ENCODE measurements at regions not wholly inside any gene's neighbourhood (a gene's known extent, or its start where the extent isn't known, plus 50 kb on each side); places are given as distances from the start of the nearest gene placed in this dataset.

GRCh38 chr12:93229494-93230325 lies 148.0 kb upstream of the NUDT4 start:
- WGBS (ENCODE audit: low lambda C conversion rate): 30% methylated on average over 6 of the region's 6 CpGs
- ChIA-PET CTCF (interaction anchor here (0.8 to 1.2 kb wide), 3 partner anchors 12 to 168 kb away, joined by 3 read pairs; no protein-coding TSS in a partner anchor), POLR2A (no interaction called here)
- H4K20me1 ChIP-seq (ENCODE audit: insufficient read depth): no peaks in the 10 kb centered on the region
- peak; percentile 62 for DNase-seq
- no peak overlapping the region for H3K4me3 ChIP-seq (ENCODE audit: low read depth in 2 of 2, low read length in 1 of 2)
- peaks cover 17% of the 10 kb centered on the region for H3K9me3 ChIP-seq
- no peaks in the 10 kb centered on the region for H3K27me3 ChIP-seq (ENCODE audit: insufficient read depth)
- H3K4me2 ChIP-seq: peak overlapping the region; percentile 59
- peaks cover 18% of the 10 kb centered on the region for H3F3A ChIP-seq (replicated peaks; ENCODE audit: insufficient read depth)
- H3K9ac ChIP-seq: peak overlapping the region; percentile 41; the same call in 1 of the 2 replicates
- peaks cover 0 to 6% of the 10 kb centered on the region in 2 experiments for H3K36me3 ChIP-seq (replicated peaks in 1 of 2; ENCODE audit: control insufficient read depth in 1 of 2, insufficient read depth in 2 of 2, low read length in 1 of 2)
- peak overlapping the region; percentile 66 to 97; a peak in 3 of 4 replicates for H3K27ac ChIP-seq (ENCODE audit: low read depth in 2 of 2, low read length in 1 of 2)
- H3K4me1 ChIP-seq (ENCODE audit: control insufficient read depth in 1 of 2, insufficient read depth in 2 of 2, low read depth in 1 of 2, low read length in 1 of 2): peaks cover 5 to 13% of the 10 kb centered on the region in 2 experiments
- no peaks in the 10 kb centered on the region for H3K79me2 ChIP-seq (ENCODE audit: insufficient read depth)
- H2AFZ ChIP-seq (ENCODE audit: low read depth): peak overlapping the region; percentile 71; the same call in 1 of the 2 replicates
- no peaks in the 10 kb centered on the region for H3K9me2 ChIP-seq
- peak; percentile 80; the same call in 1 of the 2 replicates for TF ChIP-seq FOXJ3 (CRISPR knock-in tag; IDR thresholded peaks at IDR 0.05)
- TF ChIP-seq FOXM1 (IDR thresholded peaks at IDR 0.05; ENCODE audit: low read depth): peak; percentile 95
- TF ChIP-seq USF1 (IDR thresholded peaks at IDR 0.05; ENCODE audit: borderline replicate concordance, low read depth): no peak
- TF ChIP-seq, protein P1, sequence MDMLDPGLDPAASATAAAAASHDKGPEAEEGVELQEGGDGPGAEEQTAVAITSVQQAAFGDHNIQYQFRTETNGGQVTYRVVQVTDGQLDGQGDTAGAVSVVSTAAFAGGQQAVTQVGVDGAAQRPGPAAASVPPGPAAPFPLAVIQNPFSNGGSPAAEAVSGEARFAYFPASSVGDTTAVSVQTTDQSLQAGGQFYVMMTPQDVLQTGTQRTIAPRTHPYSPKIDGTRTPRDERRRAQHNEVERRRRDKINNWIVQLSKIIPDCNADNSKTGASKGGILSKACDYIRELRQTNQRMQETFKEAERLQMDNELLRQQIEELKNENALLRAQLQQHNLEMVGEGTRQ (IDR thresholded peaks at IDR 0.05; ENCODE audit: borderline replicate concordance, low read depth, low read length): no peak
- TF ChIP-seq ELF1 (IDR thresholded peaks at IDR 0.05): no peak
- TF ChIP-seq, protein P2, sequence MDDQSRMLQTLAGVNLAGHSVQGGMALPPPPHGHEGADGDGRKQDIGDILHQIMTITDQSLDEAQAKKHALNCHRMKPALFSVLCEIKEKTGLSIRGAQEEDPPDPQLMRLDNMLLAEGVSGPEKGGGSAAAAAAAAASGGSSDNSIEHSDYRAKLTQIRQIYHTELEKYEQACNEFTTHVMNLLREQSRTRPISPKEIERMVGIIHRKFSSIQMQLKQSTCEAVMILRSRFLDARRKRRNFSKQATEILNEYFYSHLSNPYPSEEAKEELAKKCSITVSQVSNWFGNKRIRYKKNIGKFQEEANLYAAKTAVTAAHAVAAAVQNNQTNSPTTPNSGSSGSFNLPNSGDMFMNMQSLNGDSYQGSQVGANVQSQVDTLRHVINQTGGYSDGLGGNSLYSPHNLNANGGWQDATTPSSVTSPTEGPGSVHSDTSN (IDR thresholded peaks at IDR 0.05): peak; percentile 99
- no peak for TF ChIP-seq SMC3 (IDR thresholded peaks at IDR 0.05; ENCODE audit: low read depth, low read length)
- peak; percentile 16; the same call in 1 of the 2 replicates for TF ChIP-seq YY1 (IDR thresholded peaks at IDR 0.05; ENCODE audit: low read depth)
- TF ChIP-seq REST (IDR thresholded peaks at IDR 0.05; ENCODE audit: low read depth, low read length): 0 out of 2 replicates have a peak, but pooled peaks have one; percentile 27
- peak; percentile 99 for TF ChIP-seq GATA2 (CRISPR knock-in tag; IDR thresholded peaks at IDR 0.05)
- TF ChIP-seq, protein P3, sequence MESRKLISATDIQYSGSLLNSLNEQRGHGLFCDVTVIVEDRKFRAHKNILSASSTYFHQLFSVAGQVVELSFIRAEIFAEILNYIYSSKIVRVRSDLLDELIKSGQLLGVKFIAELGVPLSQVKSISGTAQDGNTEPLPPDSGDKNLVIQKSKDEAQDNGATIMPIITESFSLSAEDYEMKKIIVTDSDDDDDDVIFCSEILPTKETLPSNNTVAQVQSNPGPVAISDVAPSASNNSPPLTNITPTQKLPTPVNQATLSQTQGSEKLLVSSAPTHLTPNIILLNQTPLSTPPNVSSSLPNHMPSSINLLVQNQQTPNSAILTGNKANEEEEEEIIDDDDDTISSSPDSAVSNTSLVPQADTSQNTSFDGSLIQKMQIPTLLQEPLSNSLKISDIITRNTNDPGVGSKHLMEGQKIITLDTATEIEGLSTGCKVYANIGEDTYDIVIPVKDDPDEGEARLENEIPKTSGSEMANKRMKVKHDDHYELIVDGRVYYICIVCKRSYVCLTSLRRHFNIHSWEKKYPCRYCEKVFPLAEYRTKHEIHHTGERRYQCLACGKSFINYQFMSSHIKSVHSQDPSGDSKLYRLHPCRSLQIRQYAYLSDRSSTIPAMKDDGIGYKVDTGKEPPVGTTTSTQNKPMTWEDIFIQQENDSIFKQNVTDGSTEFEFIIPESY (IDR thresholded peaks at IDR 0.05; ENCODE audit: borderline replicate concordance, low read depth): peak; percentile 86; the same call in 1 of the 2 replicates
- no peak for TF ChIP-seq NRF1 (IDR thresholded peaks at IDR 0.05; ENCODE audit: low read depth, low read length)
- TF ChIP-seq NFIC (IDR thresholded peaks at IDR 0.05; ENCODE audit: borderline replicate concordance): peak; percentile 93
- peak; percentile 29; the same call in 1 of the 2 replicates for TF ChIP-seq TAF1 (IDR thresholded peaks at IDR 0.05; ENCODE audit: borderline replicate concordance, low read depth, low read length)
- TF ChIP-seq, protein P4, sequence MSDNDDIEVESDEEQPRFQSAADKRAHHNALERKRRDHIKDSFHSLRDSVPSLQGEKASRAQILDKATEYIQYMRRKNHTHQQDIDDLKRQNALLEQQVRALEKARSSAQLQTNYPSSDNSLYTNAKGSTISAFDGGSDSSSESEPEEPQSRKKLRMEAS (IDR thresholded peaks at IDR 0.05; ENCODE audit: low read depth): peak; percentile 81
- TF ChIP-seq TEAD4 (IDR thresholded peaks at IDR 0.05; ENCODE audit: borderline replicate concordance, insufficient read depth): peak; percentile 81
- TF ChIP-seq RCOR1 (IDR thresholded peaks at IDR 0.05; ENCODE audit: low read length): peak; percentile 89
- TF ChIP-seq RFX5 (IDR thresholded peaks at IDR 0.05; ENCODE audit: low read length): no peak
- TF ChIP-seq, protein P5, sequence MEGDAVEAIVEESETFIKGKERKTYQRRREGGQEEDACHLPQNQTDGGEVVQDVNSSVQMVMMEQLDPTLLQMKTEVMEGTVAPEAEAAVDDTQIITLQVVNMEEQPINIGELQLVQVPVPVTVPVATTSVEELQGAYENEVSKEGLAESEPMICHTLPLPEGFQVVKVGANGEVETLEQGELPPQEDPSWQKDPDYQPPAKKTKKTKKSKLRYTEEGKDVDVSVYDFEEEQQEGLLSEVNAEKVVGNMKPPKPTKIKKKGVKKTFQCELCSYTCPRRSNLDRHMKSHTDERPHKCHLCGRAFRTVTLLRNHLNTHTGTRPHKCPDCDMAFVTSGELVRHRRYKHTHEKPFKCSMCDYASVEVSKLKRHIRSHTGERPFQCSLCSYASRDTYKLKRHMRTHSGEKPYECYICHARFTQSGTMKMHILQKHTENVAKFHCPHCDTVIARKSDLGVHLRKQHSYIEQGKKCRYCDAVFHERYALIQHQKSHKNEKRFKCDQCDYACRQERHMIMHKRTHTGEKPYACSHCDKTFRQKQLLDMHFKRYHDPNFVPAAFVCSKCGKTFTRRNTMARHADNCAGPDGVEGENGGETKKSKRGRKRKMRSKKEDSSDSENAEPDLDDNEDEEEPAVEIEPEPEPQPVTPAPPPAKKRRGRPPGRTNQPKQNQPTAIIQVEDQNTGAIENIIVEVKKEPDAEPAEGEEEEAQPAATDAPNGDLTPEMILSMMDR (IDR thresholded peaks at IDR 0.05): no peak

Measured in SK-N-SH (cell line).